ENCODE measurements at regions not wholly inside any gene's neighbourhood (a gene's known extent, or its start where the extent isn't known, plus 50 kb on each side); places are given as distances from the start of the nearest gene placed in this dataset.

- TF ChIP-seq CTCF (IDR thresholded peaks at IDR 0.05) (no peak), POLR2A (IDR thresholded peaks at IDR 0.05) (no peak)
Measured at GRCh38 chr5:94027145-94027544, 285.7 kb upstream of the POU5F2 start.
